ENCODE measurements at regions not wholly inside any gene's neighbourhood (a gene's known extent, or its start where the extent isn't known, plus 50 kb on each side); places are given as distances from the start of the nearest gene placed in this dataset.

GRCh38 chr6:95946906-95947305 lies 68.9 kb upstream of the FUT9 start:
- TF ChIP-seq POLR2A (IDR thresholded peaks at IDR 0.05) (no peak), CTCF (IDR thresholded peaks at IDR 0.05) (no peak)

All from stomach (tissue), 4 donors.